Upper lobe of left lung (tissue), 6 donors: ENCODE measurements at regions not wholly inside any gene's neighbourhood (a gene's known extent, or its start where the extent isn't known, plus 50 kb on each side); places are given as distances from the start of the nearest gene placed in this dataset.

ENCODE experiments used
- ATAC-seq, 2 donors: fragments of 200-7000 bp; cut with Tn5 transposase; one replicate each; pipeline ENCODE4 v1.9.1; 2022; ENCODE audit warnings: mild to moderate bottlenecking in 2 of 2, moderate library complexity in 2 of 2; ENCODE audit not compliant: low FRiP score in 2 of 2
- DNase-seq, 2 donors: peaks; one replicate each; pipeline ENCODE4 v3.0.0-alpha.2; 2019 to 2020
- H3K27ac ChIP-seq, 4 donors: fragments of 200-600 bp; sonication (generic); one replicate each; pipeline ENCODE4 v1.5.1; 2016 to 2019
- H3K27me3 ChIP-seq, 4 donors: fragments of 200-600 bp; sonication (generic); one replicate each; pipeline ENCODE4 v1.5.1; 2017 to 2019
- H3K36me3 ChIP-seq, 4 donors: fragments of 200-600 bp; sonication (generic); one replicate each; pipeline ENCODE4 v1.5.1; 2016 to 2019
- H3K4me1 ChIP-seq, 4 donors: fragments of 200-600 bp; sonication (generic); one replicate each; pipeline ENCODE4 v1.5.1; 2018 to 2019
- H3K4me3 ChIP-seq, 4 donors: fragments of 200-600 bp; sonication (generic); one replicate each; pipeline ENCODE4 v1.5.1; 2017 to 2019; ENCODE audit warnings: mild to moderate bottlenecking in 2 of 4, moderate library complexity in 1 of 4
- H3K9me3 ChIP-seq, 4 donors: fragments of 200-600 bp; sonication (generic); one replicate each; pipeline ENCODE4 v1.5.1; 2018 to 2019
- CTCF ChIP-seq, 6 experiments: fragments of 450-650 bp in 4 of 6; fragments of 200-600 bp in 2 of 6; sonication (generic) in 2 of 6; IDR thresholded peaks; one replicate each; pipeline ENCODE4 v1.5.1; 2016 to 2019; ENCODE audit warnings: antibody characterized with exemption in 6 of 6
- EP300 ChIP-seq, 4 donors: sonication (generic); formaldehyde crosslinking; IDR thresholded peaks; one replicate each; pipeline ENCODE4 v1.5.1; 2017; ENCODE audit warnings: antibody characterized with exemption in 4 of 4, control low read depth in 2 of 4
- POLR2A ChIP-seq, 4 donors: fragments of 450-650 bp; IDR thresholded peaks; one replicate each; pipeline ENCODE4 v1.5.1; 2016 to 2017; ENCODE audit warnings: antibody characterized with exemption in 4 of 4, mild to moderate bottlenecking in 2 of 4
- POLR2AphosphoS5 ChIP-seq, 2 donors: sonication (generic); formaldehyde crosslinking; IDR thresholded peaks; one replicate each; pipeline ENCODE4 v1.5.1; 2017; ENCODE audit warnings: antibody characterized with exemption in 2 of 2
- WGBS, 2 donors: methylation state at CpG; one replicate each; pipeline ENCODE4 v1.1.5; 2017 to 2018; 5-methylcytosine and 5-hydroxymethylcytosine counted together
- donor health status: DM: no; HTN: no; CAD: no; lungs with moderate emphysema.
- donor health status: DM: no; HTN: yes; CAD: no; lungs with severe emphysema.

DNA sequence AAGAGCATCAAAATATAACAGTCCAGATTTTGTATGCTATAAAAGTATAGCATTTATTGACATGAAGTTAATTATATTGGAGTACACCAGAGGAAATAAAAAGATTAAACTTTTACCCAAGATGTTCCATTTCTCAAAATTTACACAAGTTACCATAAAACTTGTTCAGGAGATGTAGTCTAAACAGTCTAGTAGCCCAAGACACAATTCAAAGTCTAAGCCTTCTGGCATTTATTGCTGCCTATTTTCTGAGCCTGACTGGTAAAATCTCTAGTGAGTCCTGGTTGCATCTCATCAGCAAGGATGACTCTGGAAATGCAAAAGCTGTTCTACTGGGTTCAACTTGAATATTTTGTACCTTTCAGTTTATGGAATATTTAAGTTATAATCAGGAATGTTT, 468.7 kb downstream of the PDCD6IP start:
- TF ChIP-seq POLR2AphosphoS5 (IDR thresholded peaks at IDR 0.05): no peak
- TF ChIP-seq CTCF (IDR thresholded peaks at IDR 0.05): no peak
- DNase-seq (no peak), ATAC-seq (no peak)
- no peak overlapping the region for H3K27ac ChIP-seq
- H3K4me1 ChIP-seq: no peaks in the 10 kb centered on the region
- no peaks in the 10 kb centered on the region for H3K36me3 ChIP-seq
- no peaks in the 10 kb centered on the region for H3K27me3 ChIP-seq
- H3K9me3 ChIP-seq: no peaks in the 10 kb centered on the region
- H3K4me3 ChIP-seq: no peak overlapping the region

GRCh38 chr3:34268032-34268709, 469.7 kb downstream of the PDCD6IP start:
- no peaks in the 10 kb centered on the region for H3K9me3 ChIP-seq
- WGBS, 2 donors: 75 to 78% methylated on average over 4 of the region's 4 CpGs
- H3K4me3 ChIP-seq: no peak overlapping the region
- no peaks in the 10 kb centered on the region for H3K27me3 ChIP-seq
- no peak for ATAC-seq
- H3K4me1 ChIP-seq: no peaks in the 10 kb centered on the region
- H3K27ac ChIP-seq: no peak overlapping the region
- no peak for DNase-seq
- TF ChIP-seq EP300 (IDR thresholded peaks at IDR 0.05): no peak
- TF ChIP-seq CTCF (IDR thresholded peaks at IDR 0.05): no peak
- TF ChIP-seq POLR2A (IDR thresholded peaks at IDR 0.05): no peak
- TF ChIP-seq POLR2AphosphoS5 (IDR thresholded peaks at IDR 0.05): no peak
- H3K36me3 ChIP-seq: no peaks in the 10 kb centered on the region

- Histone ChIP-seq H3K4me3 (no peak overlapping the region), H3K36me3 (no peaks in the 10 kb centered on the region), H3K4me1 (no peaks in the 10 kb centered on the region), H3K9me3 (no peaks in the 10 kb centered on the region), H3K27me3 (no peaks in the 10 kb centered on the region), H3K27ac (no peak overlapping the region)
- ATAC-seq (no peak), DNase-seq (no peak)
- 70 to 79% methylated on average over 2 of the region's 2 CpGs for WGBS, 2 donors
- TF ChIP-seq EP300 (IDR thresholded peaks at IDR 0.05): no peak
Measured at GRCh38 chr3:34275811-34276210, 477.4 kb downstream of the PDCD6IP start.

DNA sequence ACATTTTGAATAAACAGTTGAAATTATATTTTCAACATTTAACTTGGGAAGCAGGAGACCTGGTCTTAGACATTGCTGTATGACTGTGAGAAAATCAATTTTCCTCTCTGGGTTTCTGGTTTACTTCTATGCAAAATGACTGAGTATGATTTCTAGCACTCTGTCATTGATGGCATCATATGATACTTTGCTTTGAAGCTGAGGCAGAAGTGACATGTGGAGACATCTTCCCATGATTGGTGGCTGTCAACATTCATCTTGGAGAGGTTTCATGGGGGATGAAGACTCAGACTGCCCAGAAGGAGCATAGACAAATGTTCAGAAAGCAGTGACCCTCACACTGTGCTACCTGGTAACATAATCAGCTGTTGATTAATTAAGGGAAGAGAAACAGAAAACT, 477.9 kb downstream of the PDCD6IP start:
- no peak overlapping the region for H3K27ac ChIP-seq
- ATAC-seq: no peak
- H3K36me3 ChIP-seq: no peaks in the 10 kb centered on the region
- no peaks in the 10 kb centered on the region for H3K9me3 ChIP-seq
- H3K4me3 ChIP-seq: no peak overlapping the region
- TF ChIP-seq POLR2A (IDR thresholded peaks at IDR 0.05): no peak
- TF ChIP-seq POLR2AphosphoS5 (IDR thresholded peaks at IDR 0.05): no peak
- TF ChIP-seq EP300 (IDR thresholded peaks at IDR 0.05): no peak
- TF ChIP-seq CTCF (IDR thresholded peaks at IDR 0.05): no peak
- H3K4me1 ChIP-seq: no peaks in the 10 kb centered on the region
- H3K27me3 ChIP-seq: no peaks in the 10 kb centered on the region
- DNase-seq: no peak

DNA sequence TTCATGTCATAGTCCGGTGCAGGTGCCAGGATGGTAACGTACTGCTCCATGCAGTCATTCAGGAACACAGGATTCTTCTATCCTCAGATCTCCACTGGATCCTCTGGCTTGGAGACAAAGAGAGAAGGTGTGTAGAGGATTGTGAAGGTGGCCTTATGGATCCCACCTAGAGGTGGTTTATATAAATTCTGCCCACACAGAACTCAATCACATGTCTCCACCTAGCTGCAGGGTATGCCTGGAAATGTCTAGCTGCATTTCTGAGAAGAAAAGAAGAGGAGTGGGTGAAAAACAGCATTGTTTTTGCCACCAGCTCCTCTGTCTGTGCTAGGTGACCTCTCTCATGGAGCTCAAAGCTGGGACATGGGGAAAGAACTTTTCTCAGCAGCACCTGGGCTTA, 478.7 kb downstream of the PDCD6IP start:
- Histone ChIP-seq H3K4me1 (no peaks in the 10 kb centered on the region), H3K36me3 (no peaks in the 10 kb centered on the region), H3K9me3 (no peaks in the 10 kb centered on the region), H3K27ac (no peak overlapping the region), H3K4me3 (no peak overlapping the region), H3K27me3 (no peaks in the 10 kb centered on the region)
- ATAC-seq: no peak
- 42 to 73% methylated on average over 2 of the region's 2 CpGs for WGBS, 2 donors
- TF ChIP-seq POLR2AphosphoS5 (IDR thresholded peaks at IDR 0.05) (no peak), CTCF (IDR thresholded peaks at IDR 0.05) (no peak), POLR2A (IDR thresholded peaks at IDR 0.05) (no peak), EP300 (IDR thresholded peaks at IDR 0.05) (no peak)
- no peak for DNase-seq
